SK-N-SH (cell line): ENCODE measurements at regions not wholly inside any gene's neighbourhood (a gene's known extent, or its start where the extent isn't known, plus 50 kb on each side); places are given as distances from the start of the nearest gene placed in this dataset.

ENCODE experiments used
- CTCF ChIA-PET: fragments of 300-600, 350-600 bp; formaldehyde crosslinking; extraction: SDS; loops from one replicate; lab custom pipeline; 2021; lab: Yijun Ruan, JAX
- POLR2A ChIA-PET: fragments of 350-600 bp; sonication (Branson Sonifier 250); formaldehyde crosslinking; extraction: SDS; loops from one replicate; lab custom pipeline; 2020; ENCODE audit warnings: antibody characterized with exemption, inconsistent platforms; lab: Yijun Ruan, JAX
- DNase-seq: peaks from one replicate; pipeline ENCODE4 v3.0.0; 2012
- H2AFZ ChIP-seq: fragments of 200-600 bp; sonication (generic); 2 replicates; pipeline ENCODE4 v1.8.1; 2016; ENCODE audit warnings: antibody characterized with exemption, mild to moderate bottlenecking, low read depth
- H3F3A ChIP-seq: fragments of 200-600 bp; sonication (generic); replicated peaks from 2 replicates; pipeline ENCODE3; 2016; ENCODE audit warnings: antibody characterized with exemption, mild to moderate bottlenecking; ENCODE audit not compliant: insufficient read depth
- H3K27ac ChIP-seq, 2 experiments: fragments of 200-500 bp in 1 of 2; fragments of 200-600 bp in 1 of 2; sonication (Bioruptor generic) in 1 of 2; sonication (generic), shearing (Covaris generic) in 1 of 2; 2 replicates each; pipeline versions ENCODE4 v1.5.1 to v1.6.1; 2014 to 2016; ENCODE audit warnings: low read depth in 2 of 2, inconsistent platforms in 1 of 2, low read length in 1 of 2, mild to moderate bottlenecking in 1 of 2, mixed read lengths in 1 of 2
- H3K27me3 ChIP-seq: fragments of 200-600 bp; sonication (generic), shearing (Covaris generic); 2 replicates; pipeline ENCODE4 v1.6.1; 2016; ENCODE audit warnings: mixed run types; ENCODE audit not compliant: insufficient read depth
- H3K36me3 ChIP-seq, 2 experiments: fragments of 200-500 bp in 1 of 2; fragments of 200-600 bp in 1 of 2; sonication (Bioruptor generic) in 1 of 2; sonication (generic) in 1 of 2; replicated peaks in 1 of 2; 2 replicates each; pipeline versions ENCODE3 to v1.5.1; 2014 to 2016; ENCODE audit warnings: low read length in 1 of 2, mild to moderate bottlenecking in 1 of 2; ENCODE audit not compliant: insufficient read depth in 2 of 2, control insufficient read depth in 1 of 2
- H3K4me1 ChIP-seq, 2 experiments: fragments of 200-500 bp in 1 of 2; fragments of 200-600 bp in 1 of 2; sonication (Bioruptor generic) in 1 of 2; sonication (generic), shearing (Covaris generic) in 1 of 2; 2 replicates each; pipeline versions ENCODE4 v1.5.1 to v1.6.1; 2014 to 2016; ENCODE audit warnings: low read depth in 1 of 2, low read length in 1 of 2, mixed run types in 1 of 2; ENCODE audit not compliant: insufficient read depth in 2 of 2, control insufficient read depth in 1 of 2
- H3K4me2 ChIP-seq: fragments of 200-600 bp; sonication (generic), shearing (Covaris generic); 2 replicates; pipeline ENCODE4 v1.6.1; 2017; ENCODE audit warnings: mixed run types
- H3K4me3 ChIP-seq, 2 experiments: fragments of 200-500 bp in 1 of 2; fragments of 200-600 bp in 1 of 2; sonication (Bioruptor generic) in 1 of 2; sonication (generic), shearing (Covaris generic) in 1 of 2; 2 replicates each; pipeline versions ENCODE4 v1.5.1 to v1.8.1; 2014 to 2016; ENCODE audit warnings: low read depth in 2 of 2, inconsistent platforms in 1 of 2, low read length in 1 of 2, mild to moderate bottlenecking in 1 of 2, mixed read lengths in 1 of 2, moderate library complexity in 1 of 2
- H3K79me2 ChIP-seq: fragments of 200-600 bp; sonication (generic); 2 replicates; pipeline ENCODE4 v1.8.1; 2017; ENCODE audit warnings: mild to moderate bottlenecking; ENCODE audit not compliant: insufficient read depth
- H3K9ac ChIP-seq: fragments of 200-600 bp; sonication (generic); 2 replicates; pipeline ENCODE4 v1.6.1; 2017; ENCODE audit warnings: mixed run types
- H3K9me2 ChIP-seq: fragments of 200-600 bp; sonication (generic); 2 replicates; pipeline ENCODE4 v1.6.1; 2017; ENCODE audit warnings: mixed run types
- H3K9me3 ChIP-seq: fragments of 200-600 bp; sonication (generic); 2 replicates; pipeline ENCODE4 v1.6.1; 2017; ENCODE audit warnings: mixed run types, mild to moderate bottlenecking, moderate library complexity
- H4K20me1 ChIP-seq: fragments of 200-600 bp; sonication (generic); 2 replicates; pipeline ENCODE4 v1.6.1; 2017; ENCODE audit warnings: mild to moderate bottlenecking, mixed run types; ENCODE audit not compliant: insufficient read depth
- CHD2 ChIP-seq: fragments of 150-350 bp; IDR thresholded peaks from 2 replicates; pipeline ENCODE4 v1.6.1; 2018; ENCODE audit warnings: low read length; ENCODE audit not compliant: partially characterized antibody
- FOXJ3 ChIP-seq: sonication (generic); formaldehyde crosslinking; IDR thresholded peaks from 2 replicates; pipeline ENCODE4 v1.5.1; 2020; ENCODE audit warnings: mild to moderate bottlenecking, missing genetic modification reagents
- FOXM1 ChIP-seq: IDR thresholded peaks from 2 replicates; pipeline ENCODE4 v1.4.0; 2012; ENCODE audit warnings: low read depth, mild to moderate bottlenecking
- GABPA ChIP-seq: IDR thresholded peaks from 2 replicates; pipeline ENCODE4 v1.4.0; 2012; ENCODE audit warnings: low read depth, mild to moderate bottlenecking
- GATA2 ChIP-seq: sonication (generic); formaldehyde crosslinking; IDR thresholded peaks from 2 replicates; pipeline ENCODE4 v1.5.0; 2020; ENCODE audit warnings: mild to moderate bottlenecking, missing genetic modification reagents
- IRF3 ChIP-seq: fragments of 150-350 bp; IDR thresholded peaks from 2 replicates; pipeline ENCODE4 v1.6.1; 2016; ENCODE audit warnings: mild to moderate bottlenecking, low read depth, low read length
- MEF2A ChIP-seq: IDR thresholded peaks from 2 replicates; pipeline ENCODE4 v1.4.0; 2012; ENCODE audit warnings: low read depth, borderline replicate concordance
- MXI1 ChIP-seq: IDR thresholded peaks from 2 replicates; pipeline ENCODE4 v1.6.1; 2012; ENCODE audit warnings: mild to moderate bottlenecking, low read depth, low read length, improper control_type of control experiment
- NFIC ChIP-seq: IDR thresholded peaks from 2 replicates; pipeline ENCODE4 v1.4.0; 2012; ENCODE audit warnings: borderline replicate concordance
- PBX3 ChIP-seq: IDR thresholded peaks from 2 replicates; pipeline ENCODE4; 2012
- POLR2AphosphoS5 ChIP-seq: IDR thresholded peaks from 2 replicates; pipeline ENCODE4 v1.6.1; 2012; ENCODE audit warnings: low read depth, low read length
- REST ChIP-seq: IDR thresholded peaks from 2 replicates; pipeline ENCODE4 v1.6.1; 2012; ENCODE audit warnings: mild to moderate bottlenecking, low read depth, low read length, moderate library complexity
- RFX5 ChIP-seq: IDR thresholded peaks from 2 replicates; pipeline ENCODE4 v1.6.1; 2012; ENCODE audit warnings: mild to moderate bottlenecking, improper control_type of control experiment, low read length
- RXRA ChIP-seq: IDR thresholded peaks from 2 replicates; pipeline ENCODE4 v1.4.0; 2012; ENCODE audit warnings: low read depth, mild to moderate bottlenecking, borderline replicate concordance
- TAF1 ChIP-seq: IDR thresholded peaks from 2 replicates; pipeline ENCODE4 v1.6.1; 2012; ENCODE audit warnings: low read depth, mild to moderate bottlenecking, low read length, moderate library complexity, borderline replicate concordance
- TEAD4 ChIP-seq: IDR thresholded peaks from 2 replicates; pipeline ENCODE4 v1.4.0; 2012; ENCODE audit warnings: mild to moderate bottlenecking, borderline replicate concordance; ENCODE audit not compliant: insufficient read depth
- YY1 ChIP-seq: IDR thresholded peaks from 2 replicates; pipeline ENCODE4 v1.4.0; 2012; ENCODE audit warnings: low read depth, mild to moderate bottlenecking
- ZBTB33 ChIP-seq: IDR thresholded peaks from 2 replicates; pipeline ENCODE4 v1.4.0; 2012; ENCODE audit warnings: low read depth, borderline replicate concordance
- WGBS: methylation state at CpG from one replicate; pipeline ENCODE4 v1.1.6; 2017; ENCODE audit warnings: low lambda C conversion rate; 5-methylcytosine and 5-hydroxymethylcytosine counted together

- no peak overlapping the region; the same call in 1 of the 2 replicates for H3K4me2 ChIP-seq
- H2AFZ ChIP-seq = no peak overlapping the region
- no peak for DNase-seq
- TF ChIP-seq FOXJ3 (CRISPR knock-in tag) (no peak), FOXM1 (no peak), GABPA (no peak), PBX3 (no peak), GATA2 (CRISPR knock-in tag) (peak; percentile 19; the same call in 1 of the 2 replicates), YY1 (no peak)
- 59% methylated on average over 5 of the region's 6 CpGs for WGBS
- no peak overlapping the region for H3K9ac ChIP-seq
- H4K20me1 ChIP-seq = no peaks in the 10 kb centered on the region
- H3K9me2 ChIP-seq = no peaks in the 10 kb centered on the region
- POLR2A ChIA-PET = no interaction called here
- no peaks in the 10 kb centered on the region for H3K9me3 ChIP-seq
- no peaks in the 10 kb centered on the region for H3K36me3 ChIP-seq
- H3K4me1 ChIP-seq = peaks cover 5 to 23% of the 10 kb centered on the region in 2 experiments; a peak in 2 of 4 replicates
- no peak overlapping the region; a peak in 1 of 4 replicates for H3K27ac ChIP-seq
- H3K79me2 ChIP-seq = no peaks in the 10 kb centered on the region
- H3K4me3 ChIP-seq = no peak overlapping the region
- H3F3A ChIP-seq = no peaks in the 10 kb centered on the region
- H3K27me3 ChIP-seq = no peaks in the 10 kb centered on the region
- CTCF ChIA-PET = interaction anchor here (0.8 to 1.6 kb wide), 2 partner anchors 58 to 116 kb away, joined by 4 read pairs; no protein-coding TSS in a partner anchor
Observed at GRCh38 chr10:47140761-47141348, 159.1 kb upstream of the GDF10 start.

- no peaks in the 10 kb centered on the region for H3K79me2 ChIP-seq
- POLR2A ChIA-PET = no interaction called here
- no peak overlapping the region for H3K4me3 ChIP-seq
- TF ChIP-seq RXRA (no peak), TEAD4 (no peak), YY1 (no peak), IRF3 (no peak), FOXM1 (no peak), POLR2AphosphoS5 (no peak), ZBTB33 (no peak), CHD2 (no peak), GATA2 (CRISPR knock-in tag) (no peak), RFX5 (no peak), MEF2A (no peak), MXI1 (no peak), TAF1 (no peak), REST (no peak), NFIC (no peak)
- TF ChIP-seq, all 33 proteins: peak for 0
- Histone ChIP-seq H3K9me2 (no peaks in the 10 kb centered on the region), H4K20me1 (no peaks in the 10 kb centered on the region), H3K27me3 (no peaks in the 10 kb centered on the region), H3K4me1 (peaks cover 5 to 23% of the 10 kb centered on the region in 2 experiments; a peak in 2 of 4 replicates), H3K4me2 (no peak overlapping the region), H3K9ac (no peak overlapping the region), H3K27ac (no peak overlapping the region; a peak in 1 of 4 replicates), H3K9me3 (no peaks in the 10 kb centered on the region), H2AFZ (no peak overlapping the region), H3K36me3 (no peaks in the 10 kb centered on the region), H3F3A (no peaks in the 10 kb centered on the region)
- no peak for DNase-seq
- 38% methylated on average over 5 of the region's 5 CpGs for WGBS
- CTCF ChIA-PET = interaction anchor here (0.8 kb wide), 1 partner anchor 58 kb away, joined by 4 read pairs; no protein-coding TSS in a partner anchor
Observed at GRCh38 chr10:47141349-47141748, 158.6 kb upstream of the GDF10 start.
